ENCODE measurements at regions not wholly inside any gene's neighbourhood (a gene's known extent, or its start where the extent isn't known, plus 50 kb on each side); places are given as distances from the start of the nearest gene placed in this dataset.
A peak's percentile ranks its signal among the peaks of the same experiment; 100 is the strongest.
"Not testable (repeated sequence)": the region's sequence is repeated elsewhere in the genome, so short reads cannot be mapped to it uniquely, and the experiment has no call there.

- DNase-seq, result no peak
Observed at GRCh38 chr16:87196661-87197060, 120.5 kb downstream of the C16orf95 start.

- no peak for DNase-seq
Observed at GRCh38 chr16:87198328-87198832, 118.8 kb downstream of the C16orf95 start.

GRCh38 chr16:87198881-87199280 is 118.3 kb downstream of the C16orf95 start:
- DNase-seq, result no peak

GRCh38 chr16:87199379-87199778 is 117.8 kb downstream of the C16orf95 start:
- DNase-seq, result no peak

GRCh38 chr16:87199901-87200300 is 117.3 kb downstream of the C16orf95 start:
- DNase-seq, result no peak

DNA sequence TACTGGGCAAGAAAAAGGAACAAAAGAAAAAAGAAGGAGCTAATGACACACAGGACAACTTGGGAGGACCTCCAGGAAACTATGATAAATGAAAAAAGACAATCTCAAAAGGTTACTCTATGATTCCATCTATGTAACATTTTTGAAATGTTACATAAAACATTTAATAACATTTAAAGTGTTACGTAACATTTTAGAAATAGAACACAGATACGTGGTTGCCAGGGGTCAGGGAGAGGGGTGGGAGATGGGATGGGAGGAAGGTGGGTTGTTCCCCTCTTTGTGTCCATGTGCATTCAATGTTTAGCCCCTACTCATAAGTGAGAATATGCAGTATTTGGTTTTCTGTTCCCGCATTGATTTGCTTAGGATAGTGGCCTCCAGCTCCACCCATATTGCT is 116.6 kb downstream of the C16orf95 start:
- no peak for DNase-seq

GRCh38 chr16:87201052-87201451 is 116.1 kb downstream of the C16orf95 start:
- DNase-seq, result no peak

GRCh38 chr16:87201790-87202189 is 115.4 kb downstream of the C16orf95 start:
- DNase-seq, result no peak

GRCh38 chr16:87202346-87202745 is 114.8 kb downstream of the C16orf95 start:
- no peak for DNase-seq

DNA sequence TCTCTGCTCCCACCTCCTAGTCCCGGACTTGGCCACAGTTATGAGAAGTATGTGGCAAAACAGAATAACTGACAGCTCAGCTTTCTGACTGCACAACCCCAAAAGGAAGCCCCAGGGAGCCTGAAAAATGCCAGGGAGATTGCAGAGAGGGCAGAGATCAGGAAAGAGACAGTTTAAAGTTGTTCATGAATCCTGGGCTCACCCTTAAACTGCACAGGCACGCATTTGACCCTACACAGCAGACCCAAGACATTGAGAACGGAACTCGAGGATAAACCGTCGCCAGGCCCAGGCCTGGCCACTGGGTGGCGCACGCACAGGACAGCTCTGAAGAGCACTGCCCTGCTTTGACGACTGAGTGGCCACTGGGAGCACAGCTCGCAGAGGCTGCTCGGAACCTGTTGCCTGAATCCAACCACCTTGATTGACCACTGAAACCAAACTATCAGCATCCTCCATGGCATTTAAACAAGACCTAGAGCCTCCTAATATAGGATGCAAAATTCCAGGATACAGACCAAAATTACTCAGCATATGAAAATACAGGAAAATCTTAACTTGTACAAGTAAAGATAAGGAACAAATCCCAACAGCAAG is 114.0 kb downstream of the C16orf95 start:
- DNase-seq, result peak in 1 of 2 experiments; percentile 14

DNA sequence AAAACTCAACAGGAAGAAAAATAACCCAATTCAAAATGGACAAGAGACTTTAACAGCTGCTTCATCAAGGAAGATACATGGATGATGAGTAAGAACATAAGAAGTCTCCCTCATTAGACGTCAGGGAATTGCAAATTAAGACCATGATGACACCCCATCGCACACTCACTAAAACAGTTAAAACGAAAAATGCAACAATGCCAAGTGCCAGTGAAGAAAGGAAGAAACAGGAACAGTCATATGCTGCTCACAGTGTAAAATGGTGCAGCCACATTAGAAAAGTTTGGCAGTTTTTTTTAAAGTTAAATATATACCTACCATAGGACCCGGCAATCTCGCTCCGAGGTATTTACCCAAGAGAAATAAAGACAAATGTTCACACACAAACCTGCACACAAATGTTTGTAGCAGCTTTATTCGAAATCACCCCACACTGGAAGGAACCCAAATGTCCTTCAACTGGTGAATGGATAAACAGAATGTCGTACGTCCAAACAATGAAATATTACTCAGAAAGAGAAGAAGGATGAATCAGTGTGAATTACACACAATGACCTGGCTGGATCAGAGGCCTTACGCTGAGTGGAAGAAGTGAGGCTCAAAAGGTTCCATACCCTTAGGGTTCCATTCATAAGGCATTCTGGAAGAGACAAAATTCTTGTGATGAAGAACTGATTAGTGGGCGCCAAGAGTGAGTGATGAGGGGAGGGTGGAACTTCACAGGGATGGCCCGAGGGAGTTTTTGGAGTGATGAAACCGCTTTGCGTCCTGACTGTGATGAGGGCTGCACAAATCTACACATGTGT is 110.3 kb downstream of the C16orf95 start:
- no peak for DNase-seq

DNA sequence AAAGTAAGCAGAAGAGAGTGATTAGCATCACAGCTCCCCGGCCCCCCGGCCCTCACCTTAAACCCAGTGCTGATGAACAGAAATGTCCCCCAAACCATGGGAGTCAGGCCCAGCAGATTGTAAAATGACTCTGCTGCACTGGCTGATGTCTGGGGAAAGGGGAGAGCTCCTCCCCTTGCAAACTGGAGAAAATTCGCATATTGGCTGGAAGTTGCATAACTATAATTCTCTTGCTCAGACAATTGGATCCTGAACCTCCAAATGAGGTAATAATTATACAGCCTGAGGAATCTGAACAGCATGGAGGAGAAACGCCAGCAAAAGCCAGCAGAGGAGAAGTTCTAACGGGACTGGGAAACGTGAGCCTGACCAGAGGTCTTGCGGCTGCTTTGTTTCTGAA is 109.7 kb downstream of the C16orf95 start:
- no peak for DNase-seq

- no peak for DNase-seq
Observed at GRCh38 chr16:87207965-87208364, 109.2 kb downstream of the C16orf95 start.

DNA sequence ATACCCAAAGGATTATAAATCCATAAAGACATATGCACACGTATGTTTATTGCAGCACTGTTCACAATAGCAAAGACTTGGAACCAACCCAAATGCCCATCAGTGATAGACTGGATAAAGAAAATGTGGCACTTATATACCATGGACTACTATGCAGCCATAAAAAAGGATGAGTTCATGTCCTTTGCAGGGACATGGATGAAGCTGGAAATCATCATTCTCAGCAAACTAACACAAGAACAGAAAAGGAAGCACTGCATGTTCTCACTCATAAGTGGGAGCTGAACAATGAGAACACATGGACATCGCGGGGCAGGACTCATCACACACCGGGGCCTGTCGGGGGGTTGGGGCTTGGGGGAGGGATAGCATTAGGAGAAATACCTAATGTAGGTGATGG is 108.2 kb downstream of the C16orf95 start:
- not testable (repeated sequence) for DNase-seq

DNA sequence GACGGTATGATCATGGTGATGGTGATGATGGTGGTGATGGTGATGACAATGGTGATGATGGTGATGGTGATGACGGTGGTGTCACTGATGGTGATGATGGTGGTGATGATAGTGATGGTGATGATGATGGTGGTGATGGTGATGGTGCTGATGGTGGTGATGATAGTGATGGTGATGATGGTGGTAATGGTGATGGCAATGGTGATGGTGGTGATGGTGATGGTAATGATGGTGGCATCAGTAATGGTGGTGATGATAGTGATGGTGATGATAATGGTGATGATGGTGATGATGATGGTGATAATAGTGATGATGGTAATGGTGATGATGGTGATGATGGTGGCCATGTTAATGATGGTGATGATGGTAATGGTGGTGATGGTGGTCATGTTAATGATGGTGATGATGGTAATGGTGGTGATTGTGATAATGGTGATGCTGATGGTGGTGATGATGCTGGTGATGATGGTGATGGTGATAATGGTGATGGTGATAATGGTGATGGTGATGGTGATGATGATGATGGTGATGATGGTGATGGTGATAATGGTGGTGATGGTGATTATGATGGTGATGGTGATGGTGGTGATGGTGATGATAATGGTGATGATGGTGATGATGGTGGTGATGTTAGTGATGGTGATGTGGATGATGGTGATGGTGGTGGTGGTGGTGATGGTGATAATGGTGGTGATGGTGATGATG is 107.2 kb downstream of the C16orf95 start:
- DNase-seq, result no peak

DNA sequence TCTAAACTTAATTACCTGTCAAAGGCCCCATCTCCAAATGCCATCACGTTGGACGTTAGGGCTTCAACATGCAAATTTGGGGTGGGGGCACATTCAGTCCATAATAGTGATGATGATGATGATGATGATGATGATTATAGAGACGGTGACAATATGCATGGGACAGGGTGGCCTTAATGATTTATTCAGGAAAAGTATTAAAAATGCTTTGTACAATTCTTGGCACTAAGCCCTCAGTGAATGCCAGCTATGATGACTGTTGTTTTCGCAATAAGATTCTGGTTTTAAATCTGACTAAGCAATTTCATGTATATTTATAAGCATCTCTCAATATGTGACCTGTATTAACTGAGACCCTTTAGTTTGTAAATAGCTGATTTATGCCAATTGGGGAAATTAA is 106.3 kb downstream of the C16orf95 start:
- DNase-seq, result no peak

- no peak for DNase-seq
Observed at GRCh38 chr16:87212026-87212425, 105.2 kb downstream of the C16orf95 start.

GRCh38 chr16:87213536-87213935 is 103.7 kb downstream of the C16orf95 start:
- no peak for DNase-seq

DNA sequence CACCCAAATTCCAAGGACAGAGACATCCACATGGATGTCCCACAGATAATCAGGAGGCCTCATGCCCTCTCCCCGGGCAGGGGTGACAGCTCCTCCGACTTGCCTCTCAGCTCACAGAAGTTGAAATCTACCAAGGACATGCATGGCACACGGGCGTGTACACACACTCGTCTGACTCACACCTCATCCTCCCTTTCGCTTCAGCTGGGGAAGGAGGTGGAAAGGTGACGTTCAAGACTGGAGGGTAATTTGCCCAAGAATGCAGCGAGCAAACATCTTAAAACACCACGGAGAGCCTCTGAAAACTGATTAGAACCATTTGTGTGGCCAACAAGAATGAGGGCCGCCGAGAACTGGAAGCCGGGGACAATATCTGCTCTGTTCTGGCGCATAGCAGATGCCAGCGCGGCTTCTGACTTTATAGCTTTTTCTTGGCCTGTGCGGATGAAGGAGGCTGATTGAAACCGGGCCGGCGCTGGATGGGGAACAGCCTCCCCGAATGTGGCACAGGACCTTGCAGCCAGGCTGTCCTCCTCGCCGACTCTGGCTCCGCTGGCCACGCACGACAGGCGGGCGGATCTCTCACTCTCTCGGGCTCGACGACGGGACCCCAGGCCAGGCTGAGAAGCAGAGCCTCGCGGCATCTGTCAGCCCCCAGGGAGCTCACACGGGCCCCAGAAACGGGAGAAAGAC is 100.9 kb downstream of the C16orf95 start:
- no peak for DNase-seq

- DNase-seq, result no peak
Observed at GRCh38 chr16:87216841-87217275, 100.3 kb downstream of the C16orf95 start.

DNA sequence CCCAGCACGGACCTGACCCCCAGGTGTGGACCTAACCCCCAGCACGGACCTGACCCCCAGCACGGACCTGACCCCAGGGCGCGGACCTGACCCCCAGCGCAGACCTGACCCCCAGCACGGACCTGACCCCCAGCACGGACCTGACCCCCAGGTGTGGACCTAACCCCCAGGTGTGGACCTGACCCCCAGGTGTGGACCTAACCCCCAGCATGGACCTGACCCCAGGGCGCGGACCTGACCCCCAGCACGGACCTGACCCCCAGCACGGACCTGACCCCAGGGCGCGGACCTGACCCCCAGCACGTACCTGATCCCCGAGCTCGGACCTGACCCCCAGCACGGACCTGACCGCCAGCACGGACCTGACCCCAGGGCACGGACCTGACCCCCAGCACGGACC is 99.4 kb downstream of the C16orf95 start:
- not testable (repeated sequence) for DNase-seq

GRCh38 chr16:87218281-87219055 is 98.7 kb downstream of the C16orf95 start:
- no peak for DNase-seq
